ENCODE measurements at regions not wholly inside any gene's neighbourhood (a gene's known extent, or its start where the extent isn't known, plus 50 kb on each side); places are given as distances from the start of the nearest gene placed in this dataset.

DNA sequence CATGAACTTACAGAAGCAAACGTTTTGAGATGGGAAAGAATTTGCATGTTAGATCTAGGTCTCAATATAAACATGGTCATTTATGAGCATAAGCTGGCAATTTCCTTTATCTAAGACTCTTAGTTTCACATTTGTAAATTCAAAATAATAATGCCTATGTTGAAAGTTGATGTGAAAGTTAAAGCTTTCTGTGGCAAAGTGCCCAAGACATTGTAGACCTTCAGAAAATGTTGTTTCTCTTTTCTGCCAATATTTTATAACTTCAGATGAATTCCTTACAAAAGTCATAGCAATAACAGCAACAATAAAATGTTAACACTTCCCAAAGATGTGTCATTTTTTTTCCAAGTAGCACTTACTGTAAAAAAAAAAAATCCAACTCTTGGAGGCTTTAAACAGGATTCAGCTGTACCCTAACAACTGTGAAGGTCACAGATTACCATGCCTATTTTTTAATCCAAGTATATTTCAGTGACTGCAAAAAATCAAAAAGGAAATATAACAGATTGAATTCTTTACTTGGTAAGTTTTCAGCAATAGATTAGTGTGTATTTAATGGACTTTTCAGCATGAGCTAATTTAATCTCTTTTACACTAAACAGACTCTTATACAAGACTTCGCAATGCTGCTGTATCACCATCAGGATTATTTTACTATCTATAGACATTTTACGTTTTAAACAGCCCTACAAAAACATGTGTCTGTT is 206.5 kb upstream of the PDE5A start:
- Histone ChIP-seq H3K4me1 (no peaks in the 10 kb centered on the region), H3K9me3 (peaks cover 3% of the 10 kb centered on the region), H3K4me3 (no peak overlapping the region), H3K27me3 (no peaks in the 10 kb centered on the region), H3K36me3 (no peaks in the 10 kb centered on the region), H3K27ac (no peak overlapping the region)
- DNase-seq (ENCODE audit: low spot score in 2 of 2) = no peak
- WGBS = 43% methylated on average over 3 of the region's 3 CpGs
- TF ChIP-seq POLR2A (IDR thresholded peaks at IDR 0.05) (no peak), EP300 (IDR thresholded peaks at IDR 0.05) (no peak), POLR2AphosphoS5 (IDR thresholded peaks at IDR 0.05) (no peak)
- TF ChIP-seq, protein P1, sequence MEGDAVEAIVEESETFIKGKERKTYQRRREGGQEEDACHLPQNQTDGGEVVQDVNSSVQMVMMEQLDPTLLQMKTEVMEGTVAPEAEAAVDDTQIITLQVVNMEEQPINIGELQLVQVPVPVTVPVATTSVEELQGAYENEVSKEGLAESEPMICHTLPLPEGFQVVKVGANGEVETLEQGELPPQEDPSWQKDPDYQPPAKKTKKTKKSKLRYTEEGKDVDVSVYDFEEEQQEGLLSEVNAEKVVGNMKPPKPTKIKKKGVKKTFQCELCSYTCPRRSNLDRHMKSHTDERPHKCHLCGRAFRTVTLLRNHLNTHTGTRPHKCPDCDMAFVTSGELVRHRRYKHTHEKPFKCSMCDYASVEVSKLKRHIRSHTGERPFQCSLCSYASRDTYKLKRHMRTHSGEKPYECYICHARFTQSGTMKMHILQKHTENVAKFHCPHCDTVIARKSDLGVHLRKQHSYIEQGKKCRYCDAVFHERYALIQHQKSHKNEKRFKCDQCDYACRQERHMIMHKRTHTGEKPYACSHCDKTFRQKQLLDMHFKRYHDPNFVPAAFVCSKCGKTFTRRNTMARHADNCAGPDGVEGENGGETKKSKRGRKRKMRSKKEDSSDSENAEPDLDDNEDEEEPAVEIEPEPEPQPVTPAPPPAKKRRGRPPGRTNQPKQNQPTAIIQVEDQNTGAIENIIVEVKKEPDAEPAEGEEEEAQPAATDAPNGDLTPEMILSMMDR (IDR thresholded peaks at IDR 0.05) = no peak

DNA sequence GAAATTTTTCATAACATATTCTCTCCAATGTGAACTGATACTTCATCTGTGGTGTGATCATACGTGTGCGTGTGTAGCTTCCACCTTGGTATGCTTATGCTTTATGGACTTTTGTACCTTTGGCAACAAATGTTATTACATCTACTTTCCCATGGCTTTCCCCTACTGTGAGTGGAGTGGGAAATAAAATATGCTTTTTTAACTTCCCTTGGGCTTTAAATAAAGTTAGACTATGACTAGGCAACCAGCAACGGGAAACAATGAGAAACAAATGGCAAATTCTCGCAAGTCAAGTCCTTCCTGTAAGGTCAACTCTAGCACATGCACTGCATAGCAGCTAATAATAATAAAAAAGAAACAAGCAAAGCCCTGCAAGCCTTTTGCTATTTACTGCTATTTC is 205.0 kb upstream of the PDE5A start:
- no peak overlapping the region for H3K27ac ChIP-seq
- H3K4me1 ChIP-seq = no peaks in the 10 kb centered on the region
- H3K27me3 ChIP-seq = no peaks in the 10 kb centered on the region
- no peaks in the 10 kb centered on the region for H3K9me3 ChIP-seq
- TF ChIP-seq EP300 (IDR thresholded peaks at IDR 0.05) = no peak
- no peaks in the 10 kb centered on the region for H3K36me3 ChIP-seq
- no peak overlapping the region for H3K4me3 ChIP-seq
- DNase-seq (ENCODE audit: low spot score in 2 of 2) = no peak
- WGBS = 74% methylated on average over 4 of the region's 4 CpGs

DNA sequence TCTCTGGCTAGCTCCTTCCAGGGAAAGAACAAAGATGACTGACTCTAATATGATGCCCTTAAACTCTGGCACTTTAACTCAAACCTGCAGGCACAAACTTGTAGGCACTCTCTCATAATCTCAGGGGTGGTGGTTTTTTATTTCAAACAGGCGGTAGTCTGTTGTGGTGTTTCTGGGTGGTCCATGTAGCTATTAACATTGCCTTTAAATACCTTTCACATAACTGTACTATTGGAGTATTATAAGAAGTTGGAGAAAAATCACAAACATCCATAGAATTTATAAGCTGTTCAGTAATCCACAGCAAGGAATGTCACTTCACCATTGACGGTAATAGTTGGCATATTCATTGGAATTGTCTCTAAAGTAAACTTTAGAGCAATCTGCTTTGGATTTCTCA is 204.2 kb upstream of the PDE5A start:
- Histone ChIP-seq H3K4me1 (no peaks in the 10 kb centered on the region), H3K27ac (no peak overlapping the region), H3K27me3 (no peaks in the 10 kb centered on the region), H3K9me3 (no peaks in the 10 kb centered on the region), H3K4me3 (no peak overlapping the region), H3K36me3 (no peaks in the 10 kb centered on the region)
- WGBS = 54% methylated on average over 2 of the region's 2 CpGs
- no peak for DNase-seq (ENCODE audit: low spot score in 2 of 2)
- TF ChIP-seq POLR2A (IDR thresholded peaks at IDR 0.05) (no peak), EP300 (IDR thresholded peaks at IDR 0.05) (no peak), POLR2AphosphoS5 (IDR thresholded peaks at IDR 0.05) (no peak)
- TF ChIP-seq, protein P1 (IDR thresholded peaks at IDR 0.05) = no peak

DNA sequence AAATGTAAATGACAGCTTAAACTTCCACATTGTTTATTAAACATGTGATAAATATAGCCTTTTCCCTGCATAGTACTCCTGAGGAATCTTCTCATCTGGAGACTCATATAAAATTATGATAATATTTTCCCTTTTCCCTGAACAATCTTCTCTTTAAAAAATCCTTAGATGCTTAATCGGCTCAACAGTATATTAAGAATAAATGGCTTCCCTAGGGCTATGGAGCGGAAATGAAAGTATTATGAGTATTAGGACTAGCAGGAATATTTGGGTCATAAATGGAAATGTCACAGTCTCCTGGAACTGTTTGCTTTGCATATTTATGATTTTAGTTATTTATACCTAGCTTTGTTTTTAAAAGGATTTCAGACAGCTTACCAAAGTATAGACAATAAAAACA is 200.7 kb upstream of the PDE5A start:
- 81% methylated on average over 2 of the region's 2 CpGs for WGBS
- Histone ChIP-seq H3K27me3 (no peaks in the 10 kb centered on the region), H3K36me3 (no peaks in the 10 kb centered on the region), H3K4me3 (no peak overlapping the region), H3K27ac (no peak overlapping the region), H3K9me3 (no peaks in the 10 kb centered on the region), H3K4me1 (no peaks in the 10 kb centered on the region)
- TF ChIP-seq EP300 (IDR thresholded peaks at IDR 0.05) = no peak
- TF ChIP-seq POLR2AphosphoS5 (IDR thresholded peaks at IDR 0.05) = no peak
- TF ChIP-seq, protein P1 (IDR thresholded peaks at IDR 0.05) = no peak
- TF ChIP-seq POLR2A (IDR thresholded peaks at IDR 0.05) = no peak
- no peak for DNase-seq (ENCODE audit: low spot score in 2 of 2)

DNA sequence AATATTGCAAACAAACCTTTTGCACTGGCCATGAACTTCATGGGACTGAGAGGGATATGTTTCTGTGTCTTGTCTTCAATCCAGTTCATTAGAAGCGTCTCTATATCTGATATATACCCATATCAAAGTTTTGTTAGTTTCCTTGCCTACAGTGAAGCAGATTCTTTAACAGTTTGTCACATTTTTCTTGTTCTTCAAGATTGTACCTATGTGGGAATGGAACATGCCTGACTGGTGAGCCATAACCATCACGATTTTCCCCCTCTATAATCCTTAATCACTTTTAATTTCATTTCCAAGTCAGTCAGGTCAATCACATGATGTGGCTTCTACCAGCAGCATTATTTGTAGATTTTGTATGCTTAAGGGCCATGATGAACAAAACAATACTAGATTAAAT is 197.1 kb upstream of the PDE5A start:
- Histone ChIP-seq H3K27me3 (no peaks in the 10 kb centered on the region), H3K27ac (no peak overlapping the region), H3K4me1 (no peaks in the 10 kb centered on the region), H3K36me3 (no peaks in the 10 kb centered on the region), H3K9me3 (no peaks in the 10 kb centered on the region), H3K4me3 (no peak overlapping the region)
- no peak for DNase-seq (ENCODE audit: low spot score in 2 of 2)
- TF ChIP-seq POLR2A (IDR thresholded peaks at IDR 0.05) (no peak), POLR2AphosphoS5 (IDR thresholded peaks at IDR 0.05) (no peak), EP300 (IDR thresholded peaks at IDR 0.05) (no peak)
- TF ChIP-seq, protein P1 (IDR thresholded peaks at IDR 0.05) = no peak
- WGBS = 84% methylated on average over 2 of the region's 2 CpGs

DNA sequence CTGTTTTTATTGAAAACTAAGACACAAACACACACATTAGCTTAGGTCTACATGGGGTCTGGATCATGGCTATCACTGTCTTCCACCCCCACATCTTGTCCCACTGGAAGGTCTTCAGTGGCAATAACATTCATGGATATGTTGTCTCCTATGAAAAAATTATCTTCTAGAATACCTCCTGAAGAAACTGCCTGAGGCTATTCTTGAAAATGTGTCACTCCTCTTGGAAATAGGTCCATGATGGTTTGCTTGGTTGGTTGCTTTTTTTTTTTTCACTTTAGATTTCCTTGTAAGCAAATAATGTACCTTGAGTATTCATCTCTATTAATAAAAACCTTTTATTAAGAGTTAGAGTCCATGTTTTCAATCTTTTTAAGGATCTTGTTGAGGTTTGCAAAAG is 195.3 kb upstream of the PDE5A start:
- Histone ChIP-seq H3K4me3 (no peak overlapping the region), H3K36me3 (no peaks in the 10 kb centered on the region), H3K27me3 (no peaks in the 10 kb centered on the region), H3K9me3 (no peaks in the 10 kb centered on the region), H3K27ac (no peak overlapping the region), H3K4me1 (no peaks in the 10 kb centered on the region)
- TF ChIP-seq EP300 (IDR thresholded peaks at IDR 0.05) (no peak), POLR2AphosphoS5 (IDR thresholded peaks at IDR 0.05) (no peak), POLR2A (IDR thresholded peaks at IDR 0.05) (no peak)
- TF ChIP-seq, protein P1 (IDR thresholded peaks at IDR 0.05) = no peak
- DNase-seq (ENCODE audit: low spot score in 2 of 2) = no peak

Measured in suprapubic skin (tissue), 4 donors.